Panc1 (cell line): ENCODE measurements at regions not wholly inside any gene's neighbourhood (a gene's known extent, or its start where the extent isn't known, plus 50 kb on each side); places are given as distances from the start of the nearest gene placed in this dataset.

Experiments used
- ATAC-seq: fragments of 200-7000 bp; cut with Tn5 transposase; 2 replicates; pipeline ENCODE4 v1.9.1; 2020; ENCODE audit warnings: mild to moderate bottlenecking, moderate library complexity
- BruUV-seq: library from RNA; stranded (reverse); fragments of 400-500 nt; replicated peaks from 2 replicates; lab custom pipeline; 2021; lab: Mats Ljungman, UMichigan
- CTCF ChIA-PET: fragments of 300-600 bp; sonication (Branson Sonifier 250); formaldehyde crosslinking; loops from one replicate; lab custom pipeline; 2022; ENCODE audit warnings: antibody characterized with exemption; lab: Charles Lee
- POLR2A ChIA-PET: fragments of 300-600 bp; sonication (Branson Sonifier 250); formaldehyde crosslinking; loops from one replicate; lab custom pipeline; 2022; ENCODE audit warnings: antibody characterized with exemption; lab: Charles Lee
- DNase-seq: peaks from one replicate; pipeline ENCODE4 v3.0.0-alpha.2; 2010; ENCODE audit warnings: low read depth, low spot score
- H3K27ac ChIP-seq: 2 replicates; pipeline ENCODE4 v1.5.1; 2011; ENCODE audit warnings: mild to moderate bottlenecking, low read length, inconsistent platforms
- H3K27me3 ChIP-seq: fragments of 200-500 bp; sonication (Bioruptor generic); 2 replicates; pipeline ENCODE4 v1.6.0; 2014; ENCODE audit warnings: low read length, inconsistent platforms; ENCODE audit not compliant: control insufficient read depth, insufficient read depth
- H3K36me3 ChIP-seq: fragments of 200-500 bp; sonication (Bioruptor generic); 2 replicates; pipeline ENCODE4 v1.5.1; 2014; ENCODE audit warnings: inconsistent platforms, mild to moderate bottlenecking, low read length, moderate library complexity; ENCODE audit not compliant: control insufficient read depth, insufficient read depth
- H3K4me1 ChIP-seq: 2 replicates; pipeline ENCODE4 v1.5.1; 2011; ENCODE audit warnings: inconsistent platforms, mild to moderate bottlenecking, low read length, moderate library complexity; ENCODE audit not compliant: control insufficient read depth, insufficient read depth
- H3K4me3 ChIP-seq, 2 experiments: 2 replicates each; pipeline ENCODE4 v1.5.1; 2011 to 2012; ENCODE audit warnings: low read depth in 2 of 2, low read length in 2 of 2, mild to moderate bottlenecking in 2 of 2, inconsistent platforms in 1 of 2, moderate library complexity in 1 of 2
- H3K9me3 ChIP-seq: fragments of 200-500 bp; sonication (Bioruptor generic); 2 replicates; pipeline ENCODE4 v1.5.1; 2014; ENCODE audit warnings: low read depth, mild to moderate bottlenecking, inconsistent platforms, low read length, moderate library complexity; ENCODE audit not compliant: control insufficient read depth, insufficient read depth
- POLR2AphosphoS5 ChIP-seq: IDR thresholded peaks from 2 replicates; pipeline ENCODE4 v1.6.1; 2012; ENCODE audit warnings: mild to moderate bottlenecking, low read depth, low read length, moderate library complexity
- REST ChIP-seq, 2 experiments: IDR thresholded peaks; 2 replicates each; pipeline ENCODE4 v1.6.1; 2011 to 2012; ENCODE audit warnings: low read depth in 2 of 2, control low read depth in 1 of 2, low read length in 1 of 2, mild to moderate bottlenecking in 1 of 2, moderate library complexity in 1 of 2; ENCODE audit not compliant: insufficient read depth in 1 of 2
- SIN3A ChIP-seq: IDR thresholded peaks from 2 replicates; pipeline ENCODE4 v1.6.1; 2012; ENCODE audit warnings: low read depth, mild to moderate bottlenecking, low read length, moderate library complexity, borderline replicate concordance; ENCODE audit not compliant: insufficient read depth
- TCF7L2 ChIP-seq: IDR thresholded peaks from 2 replicates; pipeline ENCODE4 v1.6.1; 2011; ENCODE audit warnings: mild to moderate bottlenecking, low read depth, low read length, inconsistent platforms
- in situ Hi-C: cut with HindIII; loops from 2 replicates; pipeline ENCODE4 v1.10.0; 2016; ENCODE audit warnings: low sequenced_read_pairs, low pct_unique_long_range_greater_than_20kb
- intact Hi-C: fragments of 100-400 bp; cut with micrococcal nuclease; formaldehyde crosslinking; loops from one replicate; pipeline ENCODE4 v1.10.0; 2022; ENCODE audit not compliant: unreplicated experiment
- TF ChIP-seq, protein P1 (sequence below): fragments of 450-650 bp; IDR thresholded peaks from 2 replicates; pipeline ENCODE4 v1.5.1; 2017; ENCODE audit warnings: mild to moderate bottlenecking

GRCh38 chr2:188787021-188787657, 187.0 kb upstream of the COL3A1 start:
- Histone ChIP-seq H3K36me3 (no peaks in the 10 kb centered on the region), H3K4me1 (no peaks in the 10 kb centered on the region; the same call in 1 of the 2 replicates), H3K27ac (no peak overlapping the region), H3K27me3 (no peaks in the 10 kb centered on the region), H3K9me3 (no peaks in the 10 kb centered on the region), H3K4me3 (no peak overlapping the region)
- BruUV-seq: no TSS peak
- ChIA-PET CTCF (no interaction called here), POLR2A (no interaction called here)
- ATAC-seq (no peak), DNase-seq (no peak)
- TF ChIP-seq REST (IDR thresholded peaks at IDR 0.05; ENCODE audit: insufficient read depth in 1 of 2, low read depth in 2 of 2, low read length in 1 of 2) (no peak), TCF7L2 (no peak), SIN3A (no peak), POLR2AphosphoS5 (no peak)
- TF ChIP-seq, protein P1, sequence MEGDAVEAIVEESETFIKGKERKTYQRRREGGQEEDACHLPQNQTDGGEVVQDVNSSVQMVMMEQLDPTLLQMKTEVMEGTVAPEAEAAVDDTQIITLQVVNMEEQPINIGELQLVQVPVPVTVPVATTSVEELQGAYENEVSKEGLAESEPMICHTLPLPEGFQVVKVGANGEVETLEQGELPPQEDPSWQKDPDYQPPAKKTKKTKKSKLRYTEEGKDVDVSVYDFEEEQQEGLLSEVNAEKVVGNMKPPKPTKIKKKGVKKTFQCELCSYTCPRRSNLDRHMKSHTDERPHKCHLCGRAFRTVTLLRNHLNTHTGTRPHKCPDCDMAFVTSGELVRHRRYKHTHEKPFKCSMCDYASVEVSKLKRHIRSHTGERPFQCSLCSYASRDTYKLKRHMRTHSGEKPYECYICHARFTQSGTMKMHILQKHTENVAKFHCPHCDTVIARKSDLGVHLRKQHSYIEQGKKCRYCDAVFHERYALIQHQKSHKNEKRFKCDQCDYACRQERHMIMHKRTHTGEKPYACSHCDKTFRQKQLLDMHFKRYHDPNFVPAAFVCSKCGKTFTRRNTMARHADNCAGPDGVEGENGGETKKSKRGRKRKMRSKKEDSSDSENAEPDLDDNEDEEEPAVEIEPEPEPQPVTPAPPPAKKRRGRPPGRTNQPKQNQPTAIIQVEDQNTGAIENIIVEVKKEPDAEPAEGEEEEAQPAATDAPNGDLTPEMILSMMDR: no peak
- in situ Hi-C loops: no loop called here
- intact Hi-C loops: no loop called here

- intact Hi-C loops (no loop called here), in situ Hi-C loops (no loop called here)
- H3K27ac ChIP-seq: no peak overlapping the region
- no peaks in the 10 kb centered on the region for H3K36me3 ChIP-seq
- H3K27me3 ChIP-seq: no peaks in the 10 kb centered on the region
- ATAC-seq (no peak), DNase-seq (no peak)
- ChIA-PET POLR2A (no interaction called here), CTCF (no interaction called here)
- TF ChIP-seq POLR2AphosphoS5 (no peak), REST (IDR thresholded peaks at IDR 0.05; ENCODE audit: insufficient read depth in 1 of 2, low read depth in 2 of 2, low read length in 1 of 2) (no peak), TCF7L2 (no peak), SIN3A (no peak)
- TF ChIP-seq, protein P1: no peak
- no peaks in the 10 kb centered on the region for H3K9me3 ChIP-seq
- no peaks in the 10 kb centered on the region; the same call in 1 of the 2 replicates for H3K4me1 ChIP-seq
- no peak overlapping the region for H3K4me3 ChIP-seq
- BruUV-seq: no TSS peak
Measured at GRCh38 chr2:188787658-188788240, 186.4 kb upstream of the COL3A1 start.
